ENCODE measurements at regions not wholly inside any gene's neighbourhood (a gene's known extent, or its start where the extent isn't known, plus 50 kb on each side); places are given as distances from the start of the nearest gene placed in this dataset.
"Not testable (repeated sequence)": the region's sequence is repeated elsewhere in the genome, so short reads cannot be mapped to it uniquely, and the experiment has no call there.

DNA sequence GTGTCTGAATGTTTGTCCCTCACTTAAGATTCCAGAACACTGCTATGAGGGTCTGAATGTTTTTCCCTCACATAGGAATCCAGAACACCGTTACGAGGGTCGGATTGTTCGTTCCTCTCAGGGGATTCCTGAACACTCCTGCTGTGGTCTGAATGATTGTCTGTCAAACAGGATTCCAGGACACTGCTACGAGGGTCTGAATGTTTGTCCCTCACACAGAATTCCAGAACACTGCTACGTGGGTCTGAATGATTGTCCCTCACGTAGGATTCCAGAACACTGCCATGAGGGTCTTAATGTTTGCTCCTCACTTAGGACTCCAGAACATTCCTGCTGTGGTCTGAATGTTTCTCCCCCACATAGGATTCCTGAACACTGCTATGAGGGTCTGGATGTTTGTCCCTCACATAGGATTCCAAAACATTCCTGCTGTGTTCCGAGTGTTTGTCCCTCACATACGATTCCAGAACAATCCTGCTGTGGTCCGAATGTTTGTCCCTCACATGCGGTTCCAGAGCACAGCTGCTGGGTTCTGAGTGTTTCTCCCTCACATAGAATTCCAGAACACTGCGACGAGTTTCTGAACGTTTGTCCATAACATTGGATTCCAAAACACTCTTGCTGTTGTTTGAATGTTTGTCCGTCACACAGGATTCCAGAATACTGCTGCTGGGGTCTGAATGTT, 199.5 kb downstream of the FOXD4L6 start:
- no peak for DNase-seq

DNA sequence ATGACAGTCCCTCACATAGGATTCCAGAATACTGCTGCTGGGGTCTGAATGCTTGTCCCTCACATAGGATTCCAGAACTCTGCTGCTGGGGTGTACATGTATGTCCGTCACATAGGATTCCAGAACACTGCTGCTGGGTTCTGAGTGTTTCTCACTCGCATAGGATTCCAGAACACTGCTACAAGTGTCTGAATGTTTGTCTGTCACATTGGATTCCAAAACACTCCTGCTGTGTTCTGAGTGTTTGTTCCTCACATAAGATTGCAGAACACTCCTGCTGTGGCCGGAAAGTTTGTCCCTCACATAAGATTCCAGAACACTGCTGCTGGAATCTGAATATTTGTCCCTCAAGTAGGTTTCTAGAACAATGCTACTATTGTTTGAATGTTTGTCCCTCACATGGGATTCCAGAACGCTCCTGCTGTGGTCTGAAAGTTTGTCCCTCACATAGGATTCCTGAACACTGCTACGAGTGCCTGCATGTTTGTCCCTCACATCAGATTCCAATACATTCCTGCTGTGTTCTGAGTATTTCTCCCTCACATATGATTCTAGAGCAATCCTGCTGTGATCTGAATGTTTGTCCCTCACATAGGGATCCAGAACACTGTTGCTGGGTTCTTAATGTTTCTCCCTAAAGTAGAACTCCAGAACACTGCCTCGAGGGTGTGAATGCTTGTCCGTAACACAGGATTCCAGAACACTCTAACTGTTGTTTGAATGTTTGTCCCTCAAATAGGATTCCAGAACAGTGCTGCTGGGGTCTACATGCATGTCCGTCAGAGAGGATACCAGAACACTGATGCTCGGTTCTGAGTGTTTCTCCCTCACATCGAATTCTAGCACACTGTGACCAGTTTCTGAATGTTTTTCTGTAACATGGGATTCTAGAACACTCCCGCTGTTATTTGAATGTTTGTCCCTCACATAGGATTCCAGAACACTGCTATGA, 200.4 kb downstream of the FOXD4L6 start:
- DNase-seq: no peak

DNA sequence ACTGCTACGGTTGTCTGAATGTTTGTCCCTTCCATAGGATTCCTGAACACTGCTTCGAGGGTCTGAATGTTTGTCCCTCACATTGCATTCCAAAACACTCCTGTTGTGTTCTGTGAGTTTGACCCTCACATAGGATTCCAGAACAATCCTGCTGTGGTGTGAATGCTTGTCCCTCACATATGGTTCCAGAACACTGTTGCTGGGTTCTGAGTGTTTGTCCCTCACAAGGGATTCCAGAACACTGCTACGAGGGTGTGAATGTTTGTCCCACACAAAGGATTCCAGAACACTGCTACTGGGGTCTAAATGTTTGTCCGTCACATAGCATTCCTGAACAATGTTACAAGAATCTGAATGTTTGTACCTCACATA, 201.2 kb downstream of the FOXD4L6 start:
- no peak for DNase-seq

DNA sequence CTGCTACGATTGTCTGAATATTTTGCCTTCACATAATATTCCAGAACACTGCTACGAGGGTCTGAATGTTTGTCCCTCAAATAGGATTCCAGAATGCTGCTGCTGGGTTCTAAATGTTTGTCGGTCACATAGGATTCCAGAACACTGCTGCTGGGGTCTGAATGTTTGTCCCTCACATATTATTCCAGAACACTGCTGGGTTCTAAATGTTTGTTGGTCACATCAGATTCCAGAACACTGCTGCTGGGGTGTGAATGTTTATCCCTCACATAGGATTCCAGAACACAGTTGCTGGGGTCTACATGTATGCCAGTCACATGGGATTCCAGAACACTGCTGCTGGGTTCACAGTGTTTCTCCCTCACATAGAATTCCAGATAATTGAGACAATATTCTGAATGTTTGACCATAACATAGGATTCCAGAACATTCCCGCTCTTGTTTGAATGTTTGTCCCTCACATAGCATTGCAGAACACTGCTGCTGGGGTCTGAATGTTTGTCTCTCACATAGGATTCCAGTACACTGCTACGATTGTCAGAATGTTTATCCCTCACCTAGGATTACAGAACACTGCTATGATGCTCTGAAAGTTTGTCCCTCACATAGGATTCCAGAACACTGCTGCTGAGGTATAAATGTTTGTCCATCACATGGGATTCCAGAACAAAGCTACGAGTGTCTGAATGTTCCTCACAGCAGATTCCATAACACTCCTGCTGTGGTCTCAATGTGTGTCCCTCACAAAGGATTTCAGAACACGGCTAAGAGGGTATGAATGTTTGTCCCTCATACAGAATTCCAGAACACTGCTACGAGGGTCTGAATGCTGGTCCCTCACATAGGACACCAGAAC, 201.8 kb downstream of the FOXD4L6 start:
- no peak for DNase-seq

DNA sequence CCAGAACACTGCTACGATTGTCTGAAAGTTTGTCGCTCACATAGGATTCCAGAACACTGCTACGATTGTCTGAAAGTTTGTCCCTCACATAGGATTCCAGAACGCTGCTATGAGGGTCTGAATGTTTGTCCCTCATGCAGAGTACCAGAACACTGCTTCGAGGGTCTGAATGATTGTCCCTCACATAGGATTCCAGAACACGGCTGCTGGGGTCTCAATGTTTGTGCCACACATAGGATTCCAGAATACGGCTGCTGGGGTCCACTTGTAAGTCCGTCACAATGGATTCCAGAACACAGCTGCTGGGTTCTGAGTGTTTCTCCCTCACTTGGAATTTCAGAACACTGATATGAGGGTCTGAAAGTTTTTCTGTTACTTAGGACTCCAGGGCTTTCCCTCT, 203.3 kb downstream of the FOXD4L6 start:
- DNase-seq: no peak

DNA sequence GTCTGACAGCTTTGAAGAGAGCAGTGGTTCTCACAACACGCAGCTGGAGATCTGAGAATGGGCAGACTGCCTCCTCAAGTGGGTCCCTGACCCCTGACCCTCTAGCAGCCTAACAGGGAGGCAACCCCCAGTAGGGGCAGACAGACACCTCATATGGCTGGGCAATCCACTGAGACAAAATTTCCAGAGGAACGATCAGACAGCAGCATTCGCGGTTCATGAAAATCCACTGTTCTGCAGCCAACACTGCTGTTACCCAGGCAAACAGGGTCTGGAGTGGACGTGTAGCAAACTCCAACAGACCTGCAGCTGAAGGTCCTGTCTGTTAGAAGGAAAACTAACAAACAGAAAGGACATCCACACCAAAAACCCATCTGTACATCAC, 212.1 kb downstream of the FOXD4L6 start:
- DNase-seq: not testable (repeated sequence)

DNA sequence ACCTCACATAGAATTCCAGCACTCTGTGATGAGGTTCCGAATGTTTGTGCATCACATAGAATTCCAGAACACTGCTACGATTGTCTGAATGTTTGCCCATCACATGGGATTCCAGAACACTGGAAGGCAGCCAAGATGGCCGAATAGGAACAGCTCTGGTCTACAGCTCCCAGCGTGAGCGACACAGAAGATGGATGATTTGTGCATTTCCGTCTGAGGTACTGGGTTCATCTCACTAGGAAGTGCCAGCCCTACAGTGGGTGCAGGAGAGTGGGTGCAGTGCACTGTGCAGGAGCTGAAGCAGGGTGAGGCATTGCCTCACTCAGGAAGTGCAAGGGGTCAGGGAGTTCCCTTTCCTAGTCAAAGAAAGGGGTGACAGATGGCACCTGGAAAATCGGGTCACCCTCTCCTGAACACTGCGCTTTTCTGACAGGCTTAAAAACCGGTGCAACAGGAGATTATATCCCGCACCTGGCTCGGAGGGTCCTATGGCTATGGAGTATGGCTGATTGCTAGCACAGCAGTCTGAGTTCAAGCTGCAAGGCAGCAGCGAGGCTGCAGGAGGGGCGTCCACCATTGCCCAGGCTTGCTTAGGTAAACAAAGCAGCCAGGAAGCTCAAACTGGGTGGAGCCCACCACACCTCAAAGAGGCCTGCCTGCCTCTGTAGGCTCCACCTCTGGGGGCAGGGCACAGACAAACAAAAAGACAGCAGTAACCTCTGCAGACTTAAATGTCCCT, 212.7 kb downstream of the FOXD4L6 start:
- not testable (repeated sequence) for DNase-seq

DNA sequence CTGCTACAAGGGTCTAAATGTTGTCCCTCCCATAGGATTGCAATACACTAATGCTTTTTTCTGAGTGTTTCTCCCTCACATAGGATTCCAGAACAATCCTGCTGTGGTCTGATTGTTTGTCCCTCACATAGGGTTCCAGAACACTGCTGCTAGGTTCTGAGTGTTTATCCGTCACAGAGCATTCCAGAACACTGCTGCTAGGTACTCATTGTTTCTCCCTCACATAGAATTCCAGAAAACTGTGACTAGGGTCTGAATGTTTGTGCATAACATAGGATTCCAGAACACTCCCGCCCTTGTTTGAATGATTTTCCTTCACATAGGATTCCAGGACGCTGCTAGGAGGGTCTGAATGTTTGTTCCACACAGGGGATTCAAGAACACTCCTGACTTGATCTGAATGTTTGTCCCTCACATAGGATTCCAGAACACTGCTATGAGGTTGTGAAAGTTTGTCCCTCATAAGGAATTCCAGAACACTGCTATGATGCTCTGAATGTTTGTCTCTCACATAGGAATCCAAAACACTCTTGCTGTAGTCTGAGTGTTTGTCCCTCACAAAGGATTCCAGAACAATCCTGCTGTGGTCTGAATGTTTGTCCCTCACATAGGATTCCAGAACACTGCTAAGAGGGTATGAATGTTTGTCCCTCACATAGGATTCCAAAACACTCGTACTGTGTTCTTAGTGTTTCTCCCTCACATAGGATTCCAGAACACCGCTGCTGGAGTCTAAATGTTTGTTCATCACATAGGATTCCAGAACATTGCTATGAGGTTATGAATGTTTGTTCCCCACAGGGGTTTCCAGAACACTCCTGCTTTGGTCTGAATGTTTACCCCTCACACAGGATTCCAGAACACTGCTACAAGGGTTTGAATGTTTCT, 213.5 kb downstream of the FOXD4L6 start:
- DNase-seq: no peak

DNA sequence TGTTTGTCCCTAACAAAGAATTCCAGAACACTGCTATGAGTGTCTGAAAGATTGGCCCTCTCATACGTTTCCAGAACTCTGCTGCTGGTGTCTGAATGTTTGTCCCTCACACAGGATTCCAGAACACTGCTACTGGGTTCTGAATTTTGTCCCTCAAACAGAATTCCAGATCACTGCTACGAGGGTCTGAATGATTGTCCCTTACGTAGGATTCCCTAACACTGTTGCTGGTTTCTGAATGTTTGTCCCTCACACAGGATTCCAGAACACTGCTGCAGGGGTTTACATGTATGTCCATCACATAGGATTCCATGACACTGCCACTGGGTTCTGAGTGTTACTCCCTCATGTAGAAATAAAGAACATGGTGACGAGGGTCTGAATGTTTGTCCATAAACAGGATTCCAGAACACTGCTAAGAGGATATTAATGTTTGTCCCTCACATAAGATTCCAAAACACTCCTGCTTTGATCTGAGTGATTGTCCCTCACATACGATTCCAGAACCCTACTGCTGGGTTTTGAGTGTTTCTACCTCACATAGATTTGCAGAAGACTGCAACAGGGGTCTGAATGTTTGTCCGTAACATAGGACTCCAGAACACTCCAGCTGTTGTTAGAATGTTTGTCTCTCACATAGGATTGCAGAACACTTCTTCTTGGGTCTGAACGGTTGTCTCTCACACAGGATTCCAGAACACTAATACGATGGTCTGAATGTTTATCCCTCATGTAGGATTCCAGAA, 214.4 kb downstream of the FOXD4L6 start:
- DNase-seq: no peak

DNA sequence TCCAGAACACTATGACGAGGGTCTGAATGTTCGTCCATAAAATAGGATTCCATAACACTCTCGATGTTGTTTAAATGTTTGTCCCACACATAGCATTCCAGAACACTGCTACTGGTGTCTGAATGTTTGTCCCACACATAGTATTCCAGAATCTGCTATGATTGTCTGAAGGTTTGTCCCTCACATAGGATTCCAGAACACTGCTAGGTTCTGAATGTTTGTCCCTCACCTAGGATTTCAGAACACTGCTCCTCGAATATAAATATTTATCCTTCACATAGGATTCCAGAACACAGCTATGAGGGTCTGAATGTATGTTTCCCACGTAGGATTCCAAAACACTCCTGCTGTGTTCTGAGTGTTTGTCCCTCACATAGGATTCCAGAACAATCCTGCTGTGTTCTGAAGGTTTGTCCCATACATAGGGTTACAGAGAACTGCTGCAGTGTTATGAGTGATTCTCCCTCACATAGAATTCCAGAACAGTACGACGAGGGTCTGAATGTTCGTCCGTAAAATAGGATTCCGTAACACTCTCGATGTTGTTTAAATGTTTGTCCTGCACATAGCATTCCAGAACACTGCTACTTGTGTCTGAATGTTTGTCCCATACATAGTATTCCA, 215.3 kb downstream of the FOXD4L6 start:
- no peak for DNase-seq

DNA sequence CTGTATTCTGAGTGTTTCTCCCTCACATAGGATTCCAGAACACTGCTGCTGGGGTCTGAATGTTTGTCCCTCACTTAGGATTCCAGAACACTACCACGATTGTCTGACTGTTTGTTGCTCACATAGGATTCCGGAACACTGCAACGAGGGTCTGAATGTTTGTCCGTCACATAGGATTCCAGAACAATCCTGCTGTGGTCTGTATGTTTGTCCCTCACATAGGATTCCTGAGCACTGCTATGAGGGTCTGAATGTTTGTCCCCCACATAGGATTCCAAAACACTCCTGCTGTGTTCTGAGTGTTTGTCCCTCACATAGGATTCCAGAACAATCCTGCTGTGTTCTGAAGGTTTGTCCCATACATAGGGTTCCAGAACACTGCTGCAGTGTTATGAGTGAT, 215.8 kb downstream of the FOXD4L6 start:
- not testable (repeated sequence) for DNase-seq

DNA sequence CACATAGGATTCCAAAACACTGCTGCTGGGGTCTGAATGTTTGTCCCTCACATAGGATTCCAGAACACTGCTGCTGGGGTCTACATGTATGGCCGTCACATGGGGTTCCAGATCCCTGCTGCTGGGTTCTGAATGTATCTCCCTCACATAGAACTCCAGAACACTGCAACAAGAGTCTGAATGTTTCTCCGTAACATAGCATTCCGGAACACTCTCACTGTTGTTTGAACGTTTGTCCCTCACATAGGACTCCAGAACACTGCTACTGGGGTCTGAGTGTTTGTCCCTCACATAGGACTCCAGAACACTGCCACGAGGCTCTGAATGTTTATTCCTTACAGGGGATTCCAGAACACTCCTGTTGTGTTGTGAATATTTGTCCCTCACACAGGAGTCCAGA, 216.8 kb downstream of the FOXD4L6 start:
- DNase-seq: no peak

DNA sequence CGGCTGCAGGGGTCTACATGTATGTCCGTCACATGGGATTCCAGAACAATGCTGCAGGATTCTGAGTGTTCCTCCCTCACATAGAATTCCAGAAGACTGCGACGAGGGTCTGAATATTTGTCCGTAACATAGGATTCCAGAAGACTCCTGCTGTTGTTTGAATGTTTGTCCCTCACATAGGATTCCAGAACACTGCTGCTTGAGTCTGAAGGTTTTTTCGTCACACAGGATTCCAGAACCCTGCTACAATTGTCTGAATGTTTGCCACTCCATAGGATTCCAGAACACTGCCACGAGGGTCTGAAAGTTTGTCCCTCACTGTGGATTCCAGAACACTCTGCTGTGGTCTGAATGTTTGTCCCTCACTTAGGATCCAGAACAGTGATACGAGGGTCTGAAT, 217.5 kb downstream of the FOXD4L6 start:
- not testable (repeated sequence) for DNase-seq

DNA sequence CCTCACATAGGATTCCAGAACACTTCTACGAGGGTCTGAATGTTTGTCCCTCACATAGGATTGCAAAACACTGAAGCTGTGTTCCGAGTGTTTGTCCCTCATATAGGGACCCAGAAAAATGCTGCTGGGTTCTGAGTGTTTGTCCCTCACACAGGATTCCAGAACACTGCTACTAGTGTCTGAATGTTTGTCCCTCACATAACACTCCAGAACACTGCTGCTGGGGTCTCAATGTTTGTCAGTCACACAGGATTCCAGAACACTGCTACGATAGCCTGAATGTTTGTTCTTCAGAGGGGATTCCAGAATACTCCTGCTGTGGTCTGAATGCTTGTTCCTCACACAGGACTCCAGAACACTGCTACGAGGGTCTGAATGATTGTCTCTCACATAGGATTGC, 218.7 kb downstream of the FOXD4L6 start:
- DNase-seq: no peak

DNA sequence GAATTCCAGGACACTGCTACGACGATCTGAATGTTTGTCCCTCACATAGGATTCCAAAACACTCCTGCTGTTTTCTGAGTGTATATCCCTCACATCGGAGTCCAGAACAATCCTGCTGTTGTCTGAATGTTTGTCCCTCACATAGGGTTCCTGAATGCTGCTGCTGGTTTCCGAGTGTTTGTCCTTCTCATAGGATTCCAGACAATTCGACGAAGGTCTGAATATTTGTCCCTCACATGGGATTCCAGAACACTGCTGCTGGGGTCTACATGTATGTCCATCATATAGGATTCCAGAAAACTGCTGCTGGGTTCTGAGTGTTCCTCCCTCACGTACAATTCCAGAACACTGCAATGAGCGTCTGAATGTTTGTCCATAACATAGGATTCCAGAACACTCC, 219.4 kb downstream of the FOXD4L6 start:
- DNase-seq: not testable (repeated sequence)

DNA sequence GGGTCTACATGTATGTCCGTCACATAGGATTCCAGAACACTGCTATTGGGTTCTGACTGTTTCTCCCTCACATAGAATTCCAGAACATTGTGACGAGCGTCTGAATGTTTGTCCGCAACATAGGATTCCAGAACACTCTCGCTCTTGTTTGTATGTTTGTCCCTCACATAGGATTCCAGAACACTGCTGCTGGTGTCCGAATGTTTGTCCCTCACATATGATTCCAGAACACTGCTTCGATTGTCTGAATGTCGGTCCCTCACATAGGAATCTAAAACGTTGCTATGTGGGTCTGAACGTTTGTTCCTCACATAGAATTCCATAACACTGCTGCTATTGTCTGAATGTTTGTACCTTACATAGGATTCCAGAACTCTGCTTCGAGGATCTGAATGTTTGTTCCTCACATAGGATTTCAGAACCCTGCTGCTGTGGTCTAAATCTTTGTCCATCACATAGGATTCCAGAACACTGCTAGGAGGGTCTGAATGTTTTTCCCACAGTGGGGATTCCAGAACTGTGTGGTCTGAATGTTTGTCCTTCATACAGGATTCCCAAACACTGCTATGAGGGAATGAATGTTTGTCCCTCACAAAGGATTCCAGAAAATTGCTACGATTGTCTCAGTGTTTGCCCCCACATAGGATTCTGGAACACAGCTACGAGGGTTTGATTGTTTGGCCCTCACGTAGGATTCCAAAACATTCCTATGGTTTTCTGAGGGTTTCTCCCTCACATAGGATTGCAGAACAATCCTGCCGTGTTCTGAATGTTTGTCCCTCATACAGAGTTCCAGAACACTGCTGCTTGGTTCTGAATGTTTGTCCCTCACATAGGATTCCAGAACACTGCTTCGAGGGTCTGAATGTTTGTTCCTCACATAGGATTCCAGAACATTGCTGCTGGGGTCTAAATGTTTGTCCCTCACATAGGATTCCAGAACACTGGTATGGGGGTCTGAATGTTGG, 220.5 kb downstream of the FOXD4L6 start:
- no peak for DNase-seq

DNA sequence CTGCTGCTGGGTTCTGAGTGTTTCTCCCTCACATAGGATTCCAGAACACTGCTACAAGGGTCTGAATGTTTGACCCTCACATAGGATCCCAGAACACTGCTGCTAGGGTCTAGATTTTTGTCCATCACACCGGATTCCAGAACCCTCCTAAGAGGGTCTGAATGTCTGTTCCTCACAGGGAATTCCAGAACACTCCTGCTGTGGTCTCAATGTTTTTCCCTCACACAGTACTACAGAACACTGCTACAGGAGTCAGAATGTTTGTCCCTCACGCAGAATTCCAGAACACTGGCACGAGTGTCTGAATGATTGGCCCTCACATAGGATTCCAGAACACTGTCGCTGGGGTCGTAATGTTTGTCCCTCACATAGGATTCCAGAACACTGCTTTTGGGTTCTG, 221.6 kb downstream of the FOXD4L6 start:
- DNase-seq: not testable (repeated sequence)

DNA sequence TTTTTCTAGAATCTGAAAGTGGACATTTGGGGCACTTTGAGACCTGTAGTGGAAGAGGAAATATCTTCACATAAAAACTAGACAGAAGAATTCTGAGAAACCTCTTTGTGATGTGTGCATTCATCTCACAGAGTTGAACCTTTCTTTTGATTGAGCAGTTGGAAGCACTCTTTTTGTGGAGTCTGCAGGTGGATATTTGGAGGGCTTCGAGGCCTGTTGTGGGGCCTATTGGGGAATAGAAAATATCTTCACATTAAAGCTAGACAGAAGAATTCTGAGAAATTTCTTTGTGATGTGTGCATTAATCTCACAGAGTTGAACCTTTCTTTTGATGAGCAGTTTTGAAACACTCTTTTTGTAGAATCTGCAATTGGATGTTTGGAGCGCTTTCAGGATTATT, 236.2 kb downstream of the FOXD4L6 start:
- not testable (repeated sequence) for DNase-seq

DNA sequence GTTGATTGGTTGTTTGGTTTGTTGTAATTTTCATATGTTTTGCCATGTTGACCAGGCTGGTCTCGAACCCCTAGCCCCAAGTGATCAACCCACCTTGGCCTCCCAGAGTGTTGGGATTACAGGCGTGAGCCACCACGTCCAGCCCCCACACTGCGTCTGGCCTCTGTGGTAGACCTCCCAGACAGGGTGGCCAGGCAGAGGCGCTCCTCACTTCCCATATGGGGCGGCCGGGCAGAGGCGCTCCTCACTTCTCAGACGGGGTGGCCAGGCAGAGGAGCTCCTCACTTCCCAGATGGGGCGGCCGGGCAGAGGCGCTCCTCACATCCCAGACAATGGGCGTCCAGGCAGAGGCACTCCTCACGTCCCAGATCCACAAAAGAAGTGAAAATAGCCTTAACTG, 242.6 kb downstream of the FOXD4L6 start:
- DNase-seq: not testable (repeated sequence)
